ENCODE measurements at regions not wholly inside any gene's neighbourhood (a gene's known extent, or its start where the extent isn't known, plus 50 kb on each side); places are given as distances from the start of the nearest gene placed in this dataset.

- no peaks in the 10 kb centered on the region for H3K36me3 ChIP-seq (ENCODE audit: control insufficient read depth, insufficient read depth, low read length)
- no peak overlapping the region for H3K27ac ChIP-seq (ENCODE audit: low read depth, low read length)
- H3K9ac ChIP-seq (ENCODE audit: low read length) = no peak overlapping the region
- H3K4me3 ChIP-seq (ENCODE audit: low read length) = no peak overlapping the region
- H3K27me3 ChIP-seq (ENCODE audit: control insufficient read depth, insufficient read depth, low read length) = no peaks in the 10 kb centered on the region
- no peaks in the 10 kb centered on the region for H3K4me1 ChIP-seq (ENCODE audit: control insufficient read depth, insufficient read depth, low read length)
Observed at GRCh38 chr10:128927497-128928161, 539.4 kb upstream of the MGMT start.

- no peak overlapping the region for H3K27ac ChIP-seq (ENCODE audit: low read depth, low read length)
- H3K9ac ChIP-seq (ENCODE audit: low read length) = no peak overlapping the region
Observed at GRCh38 chr10:128928231-128928836, 538.7 kb upstream of the MGMT start.

GRCh38 chr10:128929131-128929530 is 537.9 kb upstream of the MGMT start:
- H3K4me3 ChIP-seq (ENCODE audit: low read length) = no peak overlapping the region
- H3K27me3 ChIP-seq (ENCODE audit: control insufficient read depth, insufficient read depth, low read length) = no peaks in the 10 kb centered on the region
- no peaks in the 10 kb centered on the region for H3K4me1 ChIP-seq (ENCODE audit: control insufficient read depth, insufficient read depth, low read length)
- no peak overlapping the region for H3K27ac ChIP-seq (ENCODE audit: low read depth, low read length)
- H3K36me3 ChIP-seq (ENCODE audit: control insufficient read depth, insufficient read depth, low read length) = no peaks in the 10 kb centered on the region
- H3K9ac ChIP-seq (ENCODE audit: low read length) = no peak overlapping the region

More at GRCh38 chr10:128928231-128928836, 538.7 kb upstream of the MGMT start:
- H3K4me1 ChIP-seq (ENCODE audit: control insufficient read depth, insufficient read depth, low read length) = no peaks in the 10 kb centered on the region
- no peak overlapping the region for H3K4me3 ChIP-seq (ENCODE audit: low read length)
- no peaks in the 10 kb centered on the region for H3K36me3 ChIP-seq (ENCODE audit: control insufficient read depth, insufficient read depth, low read length)
- H3K27me3 ChIP-seq (ENCODE audit: control insufficient read depth, insufficient read depth, low read length) = no peaks in the 10 kb centered on the region

GRCh38 chr10:128929767-128930166 is 537.3 kb upstream of the MGMT start:
- no peak overlapping the region for H3K27ac ChIP-seq (ENCODE audit: low read depth, low read length)
- H3K9ac ChIP-seq (ENCODE audit: low read length) = no peak overlapping the region
- no peaks in the 10 kb centered on the region for H3K27me3 ChIP-seq (ENCODE audit: control insufficient read depth, insufficient read depth, low read length)
- no peaks in the 10 kb centered on the region for H3K4me1 ChIP-seq (ENCODE audit: control insufficient read depth, insufficient read depth, low read length)
- H3K36me3 ChIP-seq (ENCODE audit: control insufficient read depth, insufficient read depth, low read length) = no peaks in the 10 kb centered on the region
- no peak overlapping the region for H3K4me3 ChIP-seq (ENCODE audit: low read length)

- Histone ChIP-seq H3K27ac (ENCODE audit: low read depth, low read length) (no peak overlapping the region), H3K36me3 (ENCODE audit: control insufficient read depth, insufficient read depth, low read length) (no peaks in the 10 kb centered on the region), H3K27me3 (ENCODE audit: control insufficient read depth, insufficient read depth, low read length) (no peaks in the 10 kb centered on the region), H3K4me1 (ENCODE audit: control insufficient read depth, insufficient read depth, low read length) (no peaks in the 10 kb centered on the region), H3K4me3 (ENCODE audit: low read length) (no peak overlapping the region), H3K9ac (ENCODE audit: low read length) (no peak overlapping the region)
Observed at GRCh38 chr10:128930515-128930914, 536.5 kb upstream of the MGMT start.

GRCh38 chr10:128932071-128932820 is 534.8 kb upstream of the MGMT start:
- H3K27ac ChIP-seq (ENCODE audit: low read depth, low read length) = no peak overlapping the region
- no peaks in the 10 kb centered on the region for H3K27me3 ChIP-seq (ENCODE audit: control insufficient read depth, insufficient read depth, low read length)
- no peaks in the 10 kb centered on the region for H3K36me3 ChIP-seq (ENCODE audit: control insufficient read depth, insufficient read depth, low read length)
- no peak overlapping the region for H3K4me3 ChIP-seq (ENCODE audit: low read length)
- no peak overlapping the region for H3K9ac ChIP-seq (ENCODE audit: low read length)
- H3K4me1 ChIP-seq (ENCODE audit: control insufficient read depth, insufficient read depth, low read length) = no peaks in the 10 kb centered on the region

- H3K27ac ChIP-seq (ENCODE audit: low read depth, low read length) = no peak overlapping the region
- H3K36me3 ChIP-seq (ENCODE audit: control insufficient read depth, insufficient read depth, low read length) = no peaks in the 10 kb centered on the region
- no peaks in the 10 kb centered on the region for H3K4me1 ChIP-seq (ENCODE audit: control insufficient read depth, insufficient read depth, low read length)
- no peak overlapping the region for H3K9ac ChIP-seq (ENCODE audit: low read length)
- no peaks in the 10 kb centered on the region for H3K27me3 ChIP-seq (ENCODE audit: control insufficient read depth, insufficient read depth, low read length)
- H3K4me3 ChIP-seq (ENCODE audit: low read length) = no peak overlapping the region
Observed at GRCh38 chr10:128934492-128934891, 532.5 kb upstream of the MGMT start.

- H3K36me3 ChIP-seq (ENCODE audit: control insufficient read depth, insufficient read depth, low read length) = no peaks in the 10 kb centered on the region
Observed at GRCh38 chr10:128936392-128936791, 530.6 kb upstream of the MGMT start.

GRCh38 chr10:128938558-128938957 is 528.5 kb upstream of the MGMT start:
- H3K27me3 ChIP-seq (ENCODE audit: control insufficient read depth, insufficient read depth, low read length) = no peaks in the 10 kb centered on the region
- H3K4me3 ChIP-seq (ENCODE audit: low read length) = no peak overlapping the region
- H3K36me3 ChIP-seq (ENCODE audit: control insufficient read depth, insufficient read depth, low read length) = no peaks in the 10 kb centered on the region
- H3K9ac ChIP-seq (ENCODE audit: low read length) = no peak overlapping the region
- no peak overlapping the region for H3K27ac ChIP-seq (ENCODE audit: low read depth, low read length)
- no peaks in the 10 kb centered on the region for H3K4me1 ChIP-seq (ENCODE audit: control insufficient read depth, insufficient read depth, low read length)

More at GRCh38 chr10:128936392-128936791, 530.6 kb upstream of the MGMT start:
- Histone ChIP-seq H3K27ac (ENCODE audit: low read depth, low read length) (no peak overlapping the region), H3K9ac (ENCODE audit: low read length) (no peak overlapping the region), H3K4me1 (ENCODE audit: control insufficient read depth, insufficient read depth, low read length) (no peaks in the 10 kb centered on the region), H3K27me3 (ENCODE audit: control insufficient read depth, insufficient read depth, low read length) (no peaks in the 10 kb centered on the region), H3K4me3 (ENCODE audit: low read length) (no peak overlapping the region)

GRCh38 chr10:128940081-128940480 is 527.0 kb upstream of the MGMT start:
- no peaks in the 10 kb centered on the region for H3K4me1 ChIP-seq (ENCODE audit: control insufficient read depth, insufficient read depth, low read length)
- no peak overlapping the region for H3K27ac ChIP-seq (ENCODE audit: low read depth, low read length)
- no peaks in the 10 kb centered on the region for H3K27me3 ChIP-seq (ENCODE audit: control insufficient read depth, insufficient read depth, low read length)
- no peaks in the 10 kb centered on the region for H3K36me3 ChIP-seq (ENCODE audit: control insufficient read depth, insufficient read depth, low read length)
- no peak overlapping the region for H3K4me3 ChIP-seq (ENCODE audit: low read length)
- no peak overlapping the region for H3K9ac ChIP-seq (ENCODE audit: low read length)

- Histone ChIP-seq H3K4me1 (ENCODE audit: control insufficient read depth, insufficient read depth, low read length) (no peaks in the 10 kb centered on the region), H3K9ac (ENCODE audit: low read length) (no peak overlapping the region), H3K4me3 (ENCODE audit: low read length) (no peak overlapping the region), H3K27me3 (ENCODE audit: control insufficient read depth, insufficient read depth, low read length) (no peaks in the 10 kb centered on the region), H3K27ac (ENCODE audit: low read depth, low read length) (no peak overlapping the region), H3K36me3 (ENCODE audit: control insufficient read depth, insufficient read depth, low read length) (no peaks in the 10 kb centered on the region)
Observed at GRCh38 chr10:128943111-128943510, 523.9 kb upstream of the MGMT start.

GRCh38 chr10:128945398-128945797 is 521.6 kb upstream of the MGMT start:
- H3K27me3 ChIP-seq (ENCODE audit: control insufficient read depth, insufficient read depth, low read length) = no peaks in the 10 kb centered on the region
- H3K9ac ChIP-seq (ENCODE audit: low read length) = no peak overlapping the region
- no peak overlapping the region for H3K27ac ChIP-seq (ENCODE audit: low read depth, low read length)
- H3K36me3 ChIP-seq (ENCODE audit: control insufficient read depth, insufficient read depth, low read length) = no peaks in the 10 kb centered on the region
- no peak overlapping the region for H3K4me3 ChIP-seq (ENCODE audit: low read length)
- H3K4me1 ChIP-seq (ENCODE audit: control insufficient read depth, insufficient read depth, low read length) = no peaks in the 10 kb centered on the region
